ENCODE measurements at regions not wholly inside any gene's neighbourhood (a gene's known extent, or its start where the extent isn't known, plus 50 kb on each side); places are given as distances from the start of the nearest gene placed in this dataset.

GRCh38 chr10:52438119-52438518 lies 124.0 kb downstream of the DKK1 start:
- no peak for TF ChIP-seq CTCF (IDR thresholded peaks at IDR 0.05; ENCODE audit: insufficient read depth, low read depth, low read length)
- TF ChIP-seq EZH2 (IDR thresholded peaks at IDR 0.05; ENCODE audit: insufficient read depth, low read length), result no peak

Data from astrocyte (in vitro differentiated cells and primary cell).